ENCODE measurements at regions not wholly inside any gene's neighbourhood (a gene's known extent, or its start where the extent isn't known, plus 50 kb on each side); places are given as distances from the start of the nearest gene placed in this dataset.

- TF ChIP-seq CTCF (IDR thresholded peaks at IDR 0.05) (no peak), POLR2AphosphoS5 (IDR thresholded peaks at IDR 0.05) (no peak)
Measured at GRCh38 chr5:86404256-86404655, 213.5 kb upstream of the COX7C start.
